Transverse colon (tissue), 4 donors: ENCODE measurements at regions not wholly inside any gene's neighbourhood (a gene's known extent, or its start where the extent isn't known, plus 50 kb on each side); places are given as distances from the start of the nearest gene placed in this dataset.

ENCODE experiments used
- DNase-seq: peaks from one replicate; pipeline ENCODE4 v3.0.0-alpha.2; 2019
- H3K27ac ChIP-seq, 4 donors: fragments of 200-600 bp; sonication (generic); 2 replicates each; pipeline ENCODE4 v1.5.1; 2016 to 2018; ENCODE audit warnings: inconsistent platforms in 4 of 4
- H3K27me3 ChIP-seq: fragments of 200-600 bp; sonication (generic); 2 replicates; pipeline ENCODE4 v1.5.1; 2017; ENCODE audit warnings: inconsistent platforms
- H3K36me3 ChIP-seq, 4 donors: fragments of 200-600 bp; sonication (generic); 2 replicates each; pipeline ENCODE4 v1.5.1; 2017 to 2019; ENCODE audit warnings: inconsistent platforms in 4 of 4
- H3K4me1 ChIP-seq, 4 donors: fragments of 200-600 bp; sonication (generic); 2 replicates each; pipeline ENCODE4 v1.5.1; 2017 to 2020; ENCODE audit warnings: inconsistent platforms in 4 of 4
- H3K4me3 ChIP-seq, 4 donors: fragments of 200-600 bp; sonication (generic); 1 replicate in 1 of 4; 2 replicates in 3 of 4; pipeline versions ENCODE4 v1.5.1 to v1.6.1; 2017 to 2019; ENCODE audit warnings: inconsistent platforms in 4 of 4
- H3K9me3 ChIP-seq, 2 donors: fragments of 200-600 bp; sonication (generic); 2 replicates each; pipeline ENCODE4 v1.5.1; 2017 to 2019; ENCODE audit warnings: inconsistent platforms in 2 of 2
- EP300 ChIP-seq: sonication (generic); formaldehyde crosslinking; IDR thresholded peaks from one replicate; pipeline ENCODE4 v1.6.1; 2017; ENCODE audit warnings: antibody characterized with exemption, low read depth
- POLR2A ChIP-seq: fragments of 450-650 bp; IDR thresholded peaks from one replicate; pipeline ENCODE4 v1.6.1; 2016; ENCODE audit warnings: antibody characterized with exemption, mild to moderate bottlenecking, moderate library complexity
- POLR2AphosphoS5 ChIP-seq, 3 donors: sonication (generic); formaldehyde crosslinking; IDR thresholded peaks; one replicate each; pipeline ENCODE4 v1.6.1; 2016; ENCODE audit warnings: antibody characterized with exemption in 3 of 3
- WGBS, 2 donors: methylation state at CpG; one replicate each; pipeline ENCODE4 v1.1.5; 2018; ENCODE audit warnings: low coverage in 1 of 2; 5-methylcytosine and 5-hydroxymethylcytosine counted together
- in situ Hi-C, 4 donors: fragments of 200-750 bp; cut with MboI; loops; one replicate each; pipeline versions ENCODE4 v1.15.0 to v1.15.1; 2017; ENCODE audit warnings: low sequenced_read_pairs in 3 of 4, low pct_ligation_motif_present in 1 of 4, low pct_unique_long_range_greater_than_20kb in 1 of 4
- intact Hi-C: fragments of 100-400 bp; cut with DNase I; formaldehyde crosslinking; loops from one replicate; pipeline ENCODE4 v1.15.1; 2023; ENCODE audit warnings: low total_unique reads
- TF ChIP-seq, protein P1 (sequence below), 5 experiments: fragments of 200-600 bp in 3 of 5; fragments of 450-650 bp in 2 of 5; sonication (generic) in 3 of 5; IDR thresholded peaks; 1 replicate in 2 of 5; 2 replicates in 3 of 5; pipeline ENCODE4 v1.5.1; 2016 to 2017; ENCODE audit warnings: antibody characterized with exemption in 5 of 5, inconsistent platforms in 3 of 5, mild to moderate bottlenecking in 2 of 5, moderate library complexity in 1 of 5

DNA sequence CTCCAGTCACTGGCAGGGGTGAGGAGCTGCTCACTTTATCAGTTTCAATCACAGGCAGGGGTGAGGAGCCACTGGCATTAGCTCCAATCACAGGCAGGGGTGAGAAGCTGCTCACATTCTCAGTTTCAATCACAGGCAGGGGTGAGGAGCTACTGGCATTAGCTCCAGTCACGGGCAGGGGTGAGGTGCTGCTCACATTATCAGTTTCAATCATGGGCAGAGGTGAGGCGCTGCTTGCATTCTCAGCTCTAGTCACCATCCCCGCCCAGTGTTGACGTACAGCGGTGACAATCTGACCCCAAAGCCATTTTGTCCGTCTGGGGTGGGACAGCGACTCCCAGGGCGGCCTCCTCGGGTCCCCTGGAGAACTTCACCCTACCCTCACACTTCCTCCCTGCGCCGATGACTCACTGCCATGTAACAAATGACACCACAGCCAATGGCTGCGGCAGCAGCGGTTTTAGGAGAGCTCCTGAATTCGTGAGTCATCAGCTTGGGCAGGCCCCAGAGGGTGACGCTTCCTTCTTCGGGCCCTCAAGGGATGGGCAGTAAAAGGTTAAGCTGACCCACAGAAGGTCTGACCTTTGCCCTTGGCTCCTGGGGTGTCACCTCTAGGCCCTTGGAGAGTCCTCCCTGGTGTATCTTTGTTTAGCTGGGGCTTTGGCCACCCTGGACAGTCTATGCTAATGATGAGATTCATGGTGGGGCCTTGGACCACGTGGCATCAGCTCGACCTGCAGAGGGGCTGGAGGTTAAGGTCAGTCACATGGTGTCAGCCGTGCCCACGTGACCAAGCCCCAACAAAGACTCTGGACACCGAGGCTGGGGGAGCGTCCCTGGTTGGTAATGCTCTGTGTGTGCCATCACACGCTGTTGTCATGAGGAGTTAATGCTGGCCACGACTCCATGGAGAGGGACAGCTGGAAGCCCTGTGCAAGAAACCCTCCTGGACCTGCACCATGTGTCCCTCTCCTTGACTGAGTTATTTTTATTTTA lies 171.7 kb downstream of the C16orf95 start:
- H3K27ac ChIP-seq, result no peak overlapping the region
- no peak for DNase-seq
- H3K4me3 ChIP-seq, result no peak overlapping the region
- H3K9me3 ChIP-seq, result peaks cover 0 to 3% of the 10 kb centered on the region in 2 donors
- WGBS, 2 donors, result 85% methylated on average over 22 of the region's 24 CpGs; no CpG with 5 or more reads in 1 of the 2 donors
- intact Hi-C loops, result no loop called here
- H3K36me3 ChIP-seq, result no peaks in the 10 kb centered on the region
- in situ Hi-C loops, result loop anchor here in 1 of 4 donors (10.0 kb wide), 1 partner anchor 61 kb away; no protein-coding TSS in a partner anchor
- H3K27me3 ChIP-seq, result no peaks in the 10 kb centered on the region
- TF ChIP-seq EP300 (no peak), POLR2AphosphoS5 (IDR thresholded peaks at IDR 0.05) (no peak), POLR2A (no peak)
- TF ChIP-seq, protein P1, sequence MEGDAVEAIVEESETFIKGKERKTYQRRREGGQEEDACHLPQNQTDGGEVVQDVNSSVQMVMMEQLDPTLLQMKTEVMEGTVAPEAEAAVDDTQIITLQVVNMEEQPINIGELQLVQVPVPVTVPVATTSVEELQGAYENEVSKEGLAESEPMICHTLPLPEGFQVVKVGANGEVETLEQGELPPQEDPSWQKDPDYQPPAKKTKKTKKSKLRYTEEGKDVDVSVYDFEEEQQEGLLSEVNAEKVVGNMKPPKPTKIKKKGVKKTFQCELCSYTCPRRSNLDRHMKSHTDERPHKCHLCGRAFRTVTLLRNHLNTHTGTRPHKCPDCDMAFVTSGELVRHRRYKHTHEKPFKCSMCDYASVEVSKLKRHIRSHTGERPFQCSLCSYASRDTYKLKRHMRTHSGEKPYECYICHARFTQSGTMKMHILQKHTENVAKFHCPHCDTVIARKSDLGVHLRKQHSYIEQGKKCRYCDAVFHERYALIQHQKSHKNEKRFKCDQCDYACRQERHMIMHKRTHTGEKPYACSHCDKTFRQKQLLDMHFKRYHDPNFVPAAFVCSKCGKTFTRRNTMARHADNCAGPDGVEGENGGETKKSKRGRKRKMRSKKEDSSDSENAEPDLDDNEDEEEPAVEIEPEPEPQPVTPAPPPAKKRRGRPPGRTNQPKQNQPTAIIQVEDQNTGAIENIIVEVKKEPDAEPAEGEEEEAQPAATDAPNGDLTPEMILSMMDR (IDR thresholded peaks at IDR 0.05), result no peak
- H3K4me1 ChIP-seq, result no peaks in the 10 kb centered on the region

DNA sequence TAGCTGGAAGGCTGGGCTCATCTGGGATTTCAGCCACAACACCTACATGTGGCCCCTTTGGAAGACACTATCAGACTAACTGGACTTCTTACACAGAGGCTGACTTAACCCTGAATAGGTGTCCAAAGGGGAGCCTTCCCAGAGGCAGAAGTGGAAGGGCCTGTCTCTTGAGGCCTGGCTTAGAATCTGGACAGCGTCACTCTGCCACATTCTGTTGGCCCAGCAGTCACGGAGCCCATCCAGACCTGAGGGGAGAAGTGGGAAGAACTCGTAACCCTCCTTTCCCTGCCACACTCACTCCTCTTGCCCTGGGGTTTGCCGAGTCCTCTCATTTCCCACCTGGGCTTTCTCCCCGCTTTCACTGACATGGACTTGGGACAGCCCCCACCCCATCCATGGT lies 170.5 kb downstream of the C16orf95 start:
- no peaks in the 10 kb centered on the region for H3K4me1 ChIP-seq
- DNase-seq, result no peak
- TF ChIP-seq, protein P1 (IDR thresholded peaks at IDR 0.05), result no peak
- TF ChIP-seq POLR2AphosphoS5 (IDR thresholded peaks at IDR 0.05) (no peak), EP300 (no peak), POLR2A (no peak)
- in situ Hi-C loops (loop anchor here in 1 of 4 donors (10.0 kb wide), 1 partner anchor 62 kb away; no protein-coding TSS in a partner anchor), intact Hi-C loops (no loop called here)
- peaks cover 0 to 3% of the 10 kb centered on the region in 2 donors for H3K9me3 ChIP-seq
- H3K4me3 ChIP-seq, result no peak overlapping the region
- WGBS, 2 donors, result 95 to 100% methylated on average over 2 to 5 of the region's 5 CpGs
- H3K36me3 ChIP-seq, result no peaks in the 10 kb centered on the region
- H3K27ac ChIP-seq, result no peak overlapping the region
- H3K27me3 ChIP-seq, result no peaks in the 10 kb centered on the region

DNA sequence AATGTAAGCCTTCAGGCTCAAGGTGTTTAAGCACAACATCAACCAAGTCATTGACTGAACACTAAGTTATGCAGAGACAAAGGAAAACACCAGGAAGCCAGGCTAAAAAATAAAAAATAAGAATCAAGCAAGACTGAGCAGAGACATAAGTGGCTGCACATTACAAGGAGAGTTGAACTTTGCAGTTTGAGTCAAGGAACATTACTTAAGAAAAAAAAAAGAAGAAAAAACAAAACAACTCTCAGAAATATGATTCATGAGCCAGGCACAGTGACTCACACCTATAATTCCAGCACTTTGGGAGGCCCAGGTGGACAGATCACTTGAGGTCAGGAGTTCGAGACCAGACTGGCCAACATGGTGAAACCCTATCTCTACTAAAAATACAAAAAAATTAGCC lies 168.1 kb downstream of the C16orf95 start:
- intact Hi-C loops, result no loop called here
- no peak overlapping the region for H3K4me3 ChIP-seq
- no peaks in the 10 kb centered on the region for H3K36me3 ChIP-seq
- in situ Hi-C loops, result loop anchor here in 1 of 4 donors (10.0 kb wide), 1 partner anchor 64 kb away; no protein-coding TSS in a partner anchor
- no peaks in the 10 kb centered on the region for H3K27me3 ChIP-seq
- peaks cover 0 to 3% of the 10 kb centered on the region in 2 donors for H3K9me3 ChIP-seq
- DNase-seq, result no peak
- no peak overlapping the region for H3K27ac ChIP-seq
- no peak for TF ChIP-seq EP300
- no peaks in the 10 kb centered on the region for H3K4me1 ChIP-seq
- WGBS, 2 donors, result 82 to 83% methylated on average over 1 of the region's 1 CpG

DNA sequence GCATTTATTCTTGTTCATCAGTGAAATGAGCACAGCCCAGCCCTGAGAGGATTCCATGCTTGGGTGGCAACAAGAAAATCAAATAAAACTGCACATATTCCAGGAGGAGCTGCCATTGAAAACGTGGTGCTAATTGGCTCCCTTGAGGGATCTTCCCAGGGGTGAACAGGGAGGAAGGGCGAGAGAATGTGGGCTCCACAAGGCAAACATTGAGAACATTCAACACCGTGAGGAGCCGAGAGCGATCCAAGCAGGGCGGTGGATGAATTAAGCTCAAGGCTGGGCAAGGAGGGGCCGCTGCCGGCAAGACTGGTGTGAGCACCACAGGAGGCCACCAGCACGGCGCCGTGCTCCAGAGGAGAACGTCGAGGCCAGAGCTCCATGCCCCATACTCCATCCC lies 166.9 kb downstream of the C16orf95 start:
- no peak for TF ChIP-seq POLR2AphosphoS5 (IDR thresholded peaks at IDR 0.05)
- no peak for TF ChIP-seq EP300
- TF ChIP-seq, protein P1 (IDR thresholded peaks at IDR 0.05), result no peak
- TF ChIP-seq POLR2A, result no peak
- H3K27ac ChIP-seq, result no peak overlapping the region
- intact Hi-C loops (no loop called here), in situ Hi-C loops (no loop called here)
- WGBS, 2 donors, result 61% methylated on average over 13 of the region's 13 CpGs; no CpG with 5 or more reads in 1 of the 2 donors
- DNase-seq, result no peak
- no peaks in the 10 kb centered on the region for H3K27me3 ChIP-seq
- H3K4me1 ChIP-seq, result no peaks in the 10 kb centered on the region
- H3K4me3 ChIP-seq, result no peak overlapping the region
- peaks cover 0 to 3% of the 10 kb centered on the region in 2 donors for H3K9me3 ChIP-seq
- no peaks in the 10 kb centered on the region for H3K36me3 ChIP-seq
